ENCODE measurements at regions not wholly inside any gene's neighbourhood (a gene's known extent, or its start where the extent isn't known, plus 50 kb on each side); places are given as distances from the start of the nearest gene placed in this dataset.

- TF ChIP-seq CUX1 (IDR thresholded peaks at IDR 0.05; ENCODE audit: insufficient replicate concordance, low read depth, low read length): no peak
- TF ChIP-seq E4F1 (IDR thresholded peaks at IDR 0.05; ENCODE audit: borderline replicate concordance, partially characterized antibody): no peak
- no peak for TF ChIP-seq HSF1 (IDR thresholded peaks at IDR 0.05; ENCODE audit: low read depth, low read length)
- TF ChIP-seq RCOR1 (conservative IDR thresholded peaks at IDR 0.05; ENCODE audit: low read depth, low read length): no peak
- no peak for TF ChIP-seq NR2C1 (IDR thresholded peaks at IDR 0.05)
- no peak for TF ChIP-seq REST (IDR thresholded peaks at IDR 0.05; ENCODE audit: low read depth, low read length)
Measured at GRCh38 chr5:135091286-135091685, 57.3 kb upstream of the PITX1 start (continued).
